ENCODE measurements at regions not wholly inside any gene's neighbourhood (a gene's known extent, or its start where the extent isn't known, plus 50 kb on each side); places are given as distances from the start of the nearest gene placed in this dataset.

DNA sequence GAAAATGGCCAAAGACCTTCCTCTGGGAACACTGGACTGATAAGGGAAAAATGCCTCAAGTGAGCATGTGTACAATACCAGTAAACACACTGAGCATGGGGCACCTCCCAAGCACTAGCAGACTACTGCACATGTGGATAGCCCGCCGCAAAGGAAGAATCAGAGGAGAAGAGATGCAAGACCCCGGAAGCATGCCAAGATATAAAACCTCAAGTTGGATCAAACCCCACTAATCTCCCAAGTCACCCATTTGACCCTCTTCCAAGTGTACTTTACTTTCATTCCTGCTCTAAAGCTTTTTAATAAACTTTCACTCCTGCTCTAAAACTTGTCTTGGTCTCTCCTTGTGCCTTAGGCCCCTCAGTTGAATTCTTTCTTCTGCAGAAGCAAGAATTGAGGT lies 121.1 kb upstream of the PLAAT1 start:
- H3K4me3 Mint-ChIP-seq, result no peak overlapping the region
- H3K4me3 ChIP-seq, result no peak overlapping the region
- no peaks in the 10 kb centered on the region for H3K36me3 ChIP-seq (ENCODE audit: insufficient read depth)
- peak overlapping the region; percentile 29; the same call in 1 of the 2 replicates for H2AFZ ChIP-seq
- H3K9me3 Mint-ChIP-seq, result peaks cover 14% of the 10 kb centered on the region
- H3K4me1 ChIP-seq (ENCODE audit: insufficient read depth), result peaks cover 43% of the 10 kb centered on the region
- H3K27ac Mint-ChIP-seq, result no peak overlapping the region
- no peaks in the 10 kb centered on the region for H3F3A ChIP-seq (replicated peaks; ENCODE audit: low read depth)
- no peak overlapping the region for H3K27ac ChIP-seq (ENCODE audit: low read depth)
- H3K79me2 ChIP-seq (replicated peaks; ENCODE audit: insufficient read depth), result no peaks in the 10 kb centered on the region
- H3K4me1 Mint-ChIP-seq, result peaks cover 26% of the 10 kb centered on the region
- DNase-seq (ENCODE audit: low spot score) (no peak), ATAC-seq (no peak)
- no peaks in the 10 kb centered on the region for H3K27me3 Mint-ChIP-seq (ENCODE audit: insufficient read depth, low read depth, poor library complexity)
- no peak overlapping the region for H3K4me2 ChIP-seq
- peaks cover 16% of the 10 kb centered on the region; the same call in 1 of the 2 replicates for H3K9me2 ChIP-seq (ENCODE audit: insufficient read depth)
- H4K20me1 ChIP-seq (replicated peaks; ENCODE audit: insufficient read depth), result no peaks in the 10 kb centered on the region
- TF ChIP-seq EZH2 (IDR thresholded peaks at IDR 0.05; ENCODE audit: low read depth, unreplicated experiment), result no peak
- no peak for TF ChIP-seq JUNB (IDR thresholded peaks at IDR 0.05; ENCODE audit: unreplicated experiment)
- no peak for TF ChIP-seq ZNF331 (CRISPR knock-in tag; IDR thresholded peaks at IDR 0.05; ENCODE audit: low read depth)
- peaks cover 17% of the 10 kb centered on the region for H3K36me3 Mint-ChIP-seq (ENCODE audit: low read depth)
- H3K27me3 ChIP-seq (ENCODE audit: insufficient read depth), result no peaks in the 10 kb centered on the region

DNA sequence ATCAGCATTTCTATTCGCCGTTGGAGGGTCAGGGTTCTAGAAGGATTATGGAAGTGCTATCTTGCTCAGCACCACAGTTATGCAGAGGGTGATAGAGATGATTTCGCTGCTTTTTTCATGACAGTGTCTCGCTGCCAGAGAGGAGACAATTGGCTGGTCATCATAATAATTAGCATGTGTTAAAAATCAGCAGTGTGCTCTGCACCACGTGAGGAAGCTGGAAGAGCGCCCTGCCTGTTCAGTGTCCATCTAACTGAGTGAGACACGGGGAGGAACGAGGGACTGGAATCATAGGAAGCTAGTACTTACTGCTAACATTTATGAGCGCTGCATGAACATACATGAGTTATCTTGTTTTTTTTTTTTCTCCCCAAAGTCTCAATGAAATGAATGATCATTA lies 116.2 kb upstream of the PLAAT1 start:
- Histone ChIP-seq H3F3A (replicated peaks; ENCODE audit: low read depth) (no peaks in the 10 kb centered on the region), H3K4me2 (no peak overlapping the region), H3K79me2 (replicated peaks; ENCODE audit: insufficient read depth) (no peaks in the 10 kb centered on the region), H3K4me1 (ENCODE audit: insufficient read depth) (0 out of 2 replicates have a peak, but pooled peaks cover 3% of the 10 kb centered on the region), H3K4me3 (no peak overlapping the region), H3K27ac (ENCODE audit: low read depth) (no peak overlapping the region), H2AFZ (0 out of 2 replicates have a peak overlapping the region, but pooled peaks have one; percentile 23), H3K36me3 (ENCODE audit: insufficient read depth) (no peaks in the 10 kb centered on the region), H3K27me3 (ENCODE audit: insufficient read depth) (no peaks in the 10 kb centered on the region), H3K9me2 (ENCODE audit: insufficient read depth) (peaks cover 3% of the 10 kb centered on the region; the same call in 1 of the 2 replicates), H4K20me1 (replicated peaks; ENCODE audit: insufficient read depth) (no peaks in the 10 kb centered on the region)
- peaks cover 3% of the 10 kb centered on the region; the same call in 2 of the 3 replicates for H3K4me1 Mint-ChIP-seq
- ATAC-seq (no peak), DNase-seq (ENCODE audit: low spot score) (no peak)
- TF ChIP-seq EZH2phosphoT487 (IDR thresholded peaks at IDR 0.05; ENCODE audit: unreplicated experiment) (no peak), EZH2 (IDR thresholded peaks at IDR 0.05; ENCODE audit: low read depth, unreplicated experiment) (no peak), STAT1 (IDR thresholded peaks at IDR 0.05; ENCODE audit: unreplicated experiment) (no peak), NANOG (IDR thresholded peaks at IDR 0.05; ENCODE audit: borderline replicate concordance) (no peak), JUNB (IDR thresholded peaks at IDR 0.05; ENCODE audit: unreplicated experiment) (no peak), ZNF331 (CRISPR knock-in tag; IDR thresholded peaks at IDR 0.05; ENCODE audit: low read depth) (no peak), ZNF114 (CRISPR knock-in tag; IDR thresholded peaks at IDR 0.05) (no peak), CREB1 (CRISPR knock-in tag; IDR thresholded peaks at IDR 0.05; ENCODE audit: low read depth) (no peak), POLR2AphosphoS5 (IDR thresholded peaks at IDR 0.05; ENCODE audit: low read depth) (no peak)
- TF ChIP-seq, protein P1, sequence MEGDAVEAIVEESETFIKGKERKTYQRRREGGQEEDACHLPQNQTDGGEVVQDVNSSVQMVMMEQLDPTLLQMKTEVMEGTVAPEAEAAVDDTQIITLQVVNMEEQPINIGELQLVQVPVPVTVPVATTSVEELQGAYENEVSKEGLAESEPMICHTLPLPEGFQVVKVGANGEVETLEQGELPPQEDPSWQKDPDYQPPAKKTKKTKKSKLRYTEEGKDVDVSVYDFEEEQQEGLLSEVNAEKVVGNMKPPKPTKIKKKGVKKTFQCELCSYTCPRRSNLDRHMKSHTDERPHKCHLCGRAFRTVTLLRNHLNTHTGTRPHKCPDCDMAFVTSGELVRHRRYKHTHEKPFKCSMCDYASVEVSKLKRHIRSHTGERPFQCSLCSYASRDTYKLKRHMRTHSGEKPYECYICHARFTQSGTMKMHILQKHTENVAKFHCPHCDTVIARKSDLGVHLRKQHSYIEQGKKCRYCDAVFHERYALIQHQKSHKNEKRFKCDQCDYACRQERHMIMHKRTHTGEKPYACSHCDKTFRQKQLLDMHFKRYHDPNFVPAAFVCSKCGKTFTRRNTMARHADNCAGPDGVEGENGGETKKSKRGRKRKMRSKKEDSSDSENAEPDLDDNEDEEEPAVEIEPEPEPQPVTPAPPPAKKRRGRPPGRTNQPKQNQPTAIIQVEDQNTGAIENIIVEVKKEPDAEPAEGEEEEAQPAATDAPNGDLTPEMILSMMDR (conservative IDR thresholded peaks at IDR 0.05; ENCODE audit: low read depth in 2 of 2), result no peak
- TF ChIP-seq, protein P2, sequence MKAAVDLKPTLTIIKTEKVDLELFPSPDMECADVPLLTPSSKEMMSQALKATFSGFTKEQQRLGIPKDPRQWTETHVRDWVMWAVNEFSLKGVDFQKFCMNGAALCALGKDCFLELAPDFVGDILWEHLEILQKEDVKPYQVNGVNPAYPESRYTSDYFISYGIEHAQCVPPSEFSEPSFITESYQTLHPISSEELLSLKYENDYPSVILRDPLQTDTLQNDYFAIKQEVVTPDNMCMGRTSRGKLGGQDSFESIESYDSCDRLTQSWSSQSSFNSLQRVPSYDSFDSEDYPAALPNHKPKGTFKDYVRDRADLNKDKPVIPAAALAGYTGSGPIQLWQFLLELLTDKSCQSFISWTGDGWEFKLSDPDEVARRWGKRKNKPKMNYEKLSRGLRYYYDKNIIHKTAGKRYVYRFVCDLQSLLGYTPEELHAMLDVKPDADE (IDR thresholded peaks at IDR 0.05), result no peak
- no peaks in the 10 kb centered on the region for H3K36me3 Mint-ChIP-seq (ENCODE audit: low read depth)
- H3K4me3 Mint-ChIP-seq, result no peak overlapping the region
- H3K27me3 Mint-ChIP-seq (ENCODE audit: insufficient read depth, low read depth, poor library complexity), result peaks cover 4% of the 10 kb centered on the region
- H3K9me3 Mint-ChIP-seq, result no peaks in the 10 kb centered on the region
- peak overlapping the region; percentile 42; the same call in 1 of the 2 replicates for H3K27ac Mint-ChIP-seq
